B cell (primary cell): ENCODE measurements at regions not wholly inside any gene's neighbourhood (a gene's known extent, or its start where the extent isn't known, plus 50 kb on each side); places are given as distances from the start of the nearest gene placed in this dataset.

Experiments used
- ATAC-seq: fragments of 200-7000 bp; cut with Tn5 transposase; one replicate; pipeline ENCODE4 v1.10.0; 2021; ENCODE audit warnings: low read depth, mild to moderate bottlenecking, moderate number of reproducible peaks, moderate library complexity
- CTCF ChIA-PET: fragments of 350-600 bp; sonication (Branson Sonifier 250); formaldehyde crosslinking; loops from one replicate; lab custom pipeline; 2021; ENCODE audit warnings: antibody characterized with exemption, inconsistent platforms; lab: Charles Lee
- POLR2A ChIA-PET: fragments of 350-600 bp; sonication (Branson Sonifier 250); formaldehyde crosslinking; loops from one replicate; lab custom pipeline; 2021; ENCODE audit warnings: antibody characterized with exemption; lab: Charles Lee
- DNase-seq: peaks from one replicate; pipeline ENCODE4 v3.0.0; 2013
- H2AFZ ChIP-seq: 2 replicates; pipeline ENCODE4 v1.6.1; 2012; ENCODE audit warnings: mild to moderate bottlenecking, low read depth, low read length; ENCODE audit not compliant: insufficient read depth, poor library complexity, severe bottlenecking
- H3K27ac ChIP-seq, 2 donors: 1 replicate in 1 of 2; 2 replicates in 1 of 2; pipeline ENCODE4 v1.5.1; 2012 to 2013; ENCODE audit warnings: low read length in 2 of 2, mild to moderate bottlenecking in 2 of 2, moderate library complexity in 1 of 2
- H3K27me3 ChIP-seq, 4 experiments: fragments of 200-600 bp in 1 of 4; sonication (generic) in 1 of 4; replicated peaks in 1 of 4; 1 replicate in 2 of 4; 2 replicates in 2 of 4; pipeline versions ENCODE4 v1.6.1 to v1.7.0; 2013 to 2016; ENCODE audit warnings: low read length in 3 of 4, mild to moderate bottlenecking in 2 of 4, mixed read lengths in 1 of 4, moderate library complexity in 1 of 4; ENCODE audit not compliant: insufficient read depth in 4 of 4, control insufficient read depth in 3 of 4; ENCODE audit errors: control extremely low read depth in 1 of 4
- H3K36me3 ChIP-seq, 2 experiments: replicated peaks in 1 of 2; 1 replicate in 1 of 2; 2 replicates in 1 of 2; pipeline versions ENCODE4 v1.6.1 to v1.7.1; 2013; ENCODE audit warnings: low read length in 1 of 2; ENCODE audit not compliant: insufficient read depth in 2 of 2, control insufficient read depth in 1 of 2; ENCODE audit errors: control extremely low read depth in 1 of 2, extremely low read depth in 1 of 2
- H3K4me1 ChIP-seq, 2 donors: fragments of 200-600 bp in 1 of 2; sonication (generic) in 1 of 2; 1 replicate in 1 of 2; 2 replicates in 1 of 2; pipeline versions ENCODE4 v1.5.1 to v1.6.1; 2013 to 2017; ENCODE audit warnings: low read length in 2 of 2; ENCODE audit not compliant: control insufficient read depth in 2 of 2, insufficient read depth in 2 of 2
- H3K4me2 ChIP-seq: replicated peaks from 2 replicates; pipeline ENCODE3; 2012; ENCODE audit warnings: mild to moderate bottlenecking, low read depth, low read length; ENCODE audit not compliant: poor library complexity, severe bottlenecking
- H3K4me3 ChIP-seq, 5 experiments: fragments of 200-600 bp in 1 of 5; sonication (generic) in 1 of 5; 1 replicate in 3 of 5; 2 replicates in 2 of 5; pipeline versions ENCODE4 v1.5.1 to v1.7.0; 2011 to 2016; ENCODE audit warnings: low read length in 4 of 5, mild to moderate bottlenecking in 4 of 5, low read depth in 2 of 5, control low read depth in 1 of 5, moderate library complexity in 1 of 5; ENCODE audit not compliant: insufficient read depth in 1 of 5; ENCODE audit errors: control extremely low read depth in 1 of 5, extremely low read depth in 1 of 5
- H3K79me2 ChIP-seq: fragments of 200-600 bp; sonication (generic); one replicate; pipeline ENCODE4 v1.6.0; 2016; ENCODE audit warnings: low read length; ENCODE audit not compliant: control insufficient read depth, insufficient read depth
- H3K9ac ChIP-seq: fragments of 200-600 bp; sonication (generic); 2 replicates; pipeline ENCODE4 v1.6.1; 2017; ENCODE audit warnings: mild to moderate bottlenecking, low read length, moderate library complexity
- H3K9me3 ChIP-seq, 3 donors: one replicate each; pipeline versions ENCODE4 v1.6.1 to v1.7.1; 2013; ENCODE audit warnings: low read length in 2 of 3; ENCODE audit not compliant: control insufficient read depth in 2 of 3, insufficient read depth in 1 of 3; ENCODE audit errors: control extremely low read depth in 1 of 3
- H4K20me1 ChIP-seq: 2 replicates; pipeline ENCODE4 v1.6.0; 2012; ENCODE audit warnings: mild to moderate bottlenecking, low read length; ENCODE audit not compliant: insufficient read depth, control insufficient read depth, poor library complexity, severe bottlenecking
- H3K27ac Mint-ChIP-seq: one replicate; pipeline ENCODE4 v1.8.0; 2021; ENCODE audit warnings: mixed read lengths
- H3K27me3 Mint-ChIP-seq: one replicate; pipeline ENCODE4 v1.8.0; 2021; ENCODE audit warnings: mixed read lengths
- H3K4me1 Mint-ChIP-seq: one replicate; pipeline ENCODE4 v1.8.0; 2021; ENCODE audit warnings: mixed read lengths
- H3K4me3 Mint-ChIP-seq: one replicate; pipeline ENCODE4 v1.8.0; 2021; ENCODE audit warnings: mixed read lengths
- H3K9me3 Mint-ChIP-seq: one replicate; pipeline ENCODE4 v1.8.0; 2022; ENCODE audit warnings: mixed read lengths; ENCODE audit not compliant: insufficient read depth
- EZH2 ChIP-seq: IDR thresholded peaks from 2 replicates; pipeline ENCODE4 v1.6.1; 2012; ENCODE audit warnings: borderline replicate concordance, low read depth, mild to moderate bottlenecking, moderate library complexity, low read length; ENCODE audit not compliant: insufficient read depth, poor library complexity, severe bottlenecking
- WGBS: methylation state at CpG from one replicate; pipeline ENCODE4 v1.1.5; 2013; ENCODE audit warnings: missing lambda C conversion rate; ENCODE audit not compliant: insufficient coverage; 5-methylcytosine and 5-hydroxymethylcytosine counted together
- intact Hi-C: fragments of 100-400 bp; cut with micrococcal nuclease; formaldehyde crosslinking; loops from one replicate; pipeline ENCODE4 v1.10.0; 2022
- TF ChIP-seq, protein P1 (sequence below): fragments of 200-600 bp; IDR thresholded peaks from one replicate; pipeline ENCODE4 v1.8.0; 2022; ENCODE audit warnings: antibody characterized with exemption, mild to moderate bottlenecking

DNA sequence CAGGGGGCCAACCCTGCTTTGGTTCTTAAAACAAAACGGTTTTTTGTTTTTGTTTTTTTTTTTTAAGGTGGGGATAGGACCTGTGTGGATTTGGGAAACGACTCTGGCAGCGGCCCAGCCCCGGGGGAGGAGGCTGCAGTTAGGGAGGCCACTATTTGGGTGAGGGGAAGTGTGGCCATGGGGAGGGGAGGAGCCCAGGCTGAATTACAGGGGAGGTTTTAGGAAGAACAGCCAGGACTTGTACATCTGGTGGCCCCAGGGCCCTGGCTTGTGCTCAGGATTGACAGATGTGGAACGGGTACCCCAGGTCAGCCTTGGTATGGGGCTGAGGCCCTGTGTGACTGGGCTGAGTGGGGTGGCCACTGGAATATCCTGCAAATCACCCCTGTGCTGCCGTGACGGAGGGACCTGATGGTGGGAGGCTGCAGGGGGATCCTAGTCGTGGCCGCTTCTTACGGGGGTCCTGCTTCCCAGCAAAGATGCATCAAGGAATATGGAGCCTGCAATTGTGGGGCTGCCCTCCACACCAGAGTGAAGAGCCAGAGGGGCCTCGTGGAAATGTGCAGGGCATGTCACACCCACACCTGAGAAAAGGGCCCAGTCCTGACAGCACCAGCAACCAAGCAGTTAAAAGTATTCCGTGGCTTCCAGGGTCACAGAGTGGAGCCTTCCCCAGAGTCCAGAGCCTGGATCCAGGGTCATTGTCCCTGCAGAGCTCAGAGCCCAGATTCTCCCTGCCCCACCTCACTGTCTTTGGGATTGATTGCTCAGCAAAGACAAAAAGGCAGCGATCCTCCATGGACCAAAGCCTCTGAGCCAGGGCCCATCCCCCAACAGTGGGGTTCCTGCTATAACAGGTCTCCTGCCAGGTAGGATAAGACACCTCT, 55.2 kb upstream of the WNT7B start:
- H3K27me3 Mint-ChIP-seq: peaks cover 5% of the 10 kb centered on the region
- intact Hi-C loops: no loop called here
- 81% methylated on average over 13 of the region's 13 CpGs for WGBS

More for the DNA sequence above, 55.2 kb upstream of the WNT7B start:
- Histone ChIP-seq H4K20me1 (no peaks in the 10 kb centered on the region), H3K27me3 (peaks cover 0 to 14% (median 6%) of the 10 kb centered on the region in 4 experiments), H3K79me2 (no peaks in the 10 kb centered on the region), H3K4me2 (no peak overlapping the region), H3K27ac (no peak overlapping the region), H3K9ac (no peak overlapping the region), H3K36me3 (no peaks in the 10 kb centered on the region), H3K4me1 (peaks cover 15% of the 10 kb centered on the region in 2 donors), H3K4me3 (no peak overlapping the region), H2AFZ (no peak overlapping the region), H3K9me3 (no peaks in the 10 kb centered on the region)
- no peaks in the 10 kb centered on the region for H3K9me3 Mint-ChIP-seq
- no peak overlapping the region for H3K27ac Mint-ChIP-seq
- ChIA-PET CTCF (no interaction called here), POLR2A (no interaction called here)
- no peak for ATAC-seq
- H3K4me3 Mint-ChIP-seq: no peak overlapping the region
- TF ChIP-seq, protein P1, sequence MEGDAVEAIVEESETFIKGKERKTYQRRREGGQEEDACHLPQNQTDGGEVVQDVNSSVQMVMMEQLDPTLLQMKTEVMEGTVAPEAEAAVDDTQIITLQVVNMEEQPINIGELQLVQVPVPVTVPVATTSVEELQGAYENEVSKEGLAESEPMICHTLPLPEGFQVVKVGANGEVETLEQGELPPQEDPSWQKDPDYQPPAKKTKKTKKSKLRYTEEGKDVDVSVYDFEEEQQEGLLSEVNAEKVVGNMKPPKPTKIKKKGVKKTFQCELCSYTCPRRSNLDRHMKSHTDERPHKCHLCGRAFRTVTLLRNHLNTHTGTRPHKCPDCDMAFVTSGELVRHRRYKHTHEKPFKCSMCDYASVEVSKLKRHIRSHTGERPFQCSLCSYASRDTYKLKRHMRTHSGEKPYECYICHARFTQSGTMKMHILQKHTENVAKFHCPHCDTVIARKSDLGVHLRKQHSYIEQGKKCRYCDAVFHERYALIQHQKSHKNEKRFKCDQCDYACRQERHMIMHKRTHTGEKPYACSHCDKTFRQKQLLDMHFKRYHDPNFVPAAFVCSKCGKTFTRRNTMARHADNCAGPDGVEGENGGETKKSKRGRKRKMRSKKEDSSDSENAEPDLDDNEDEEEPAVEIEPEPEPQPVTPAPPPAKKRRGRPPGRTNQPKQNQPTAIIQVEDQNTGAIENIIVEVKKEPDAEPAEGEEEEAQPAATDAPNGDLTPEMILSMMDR: no peak
- TF ChIP-seq EZH2: no peak
- DNase-seq: no peak
- peaks cover 18% of the 10 kb centered on the region for H3K4me1 Mint-ChIP-seq
